H9 (cell line): ENCODE measurements at regions not wholly inside any gene's neighbourhood (a gene's known extent, or its start where the extent isn't known, plus 50 kb on each side); places are given as distances from the start of the nearest gene placed in this dataset.

ENCODE experiments used
- DNase-seq: peaks from one replicate; pipeline ENCODE4 v3.0.0-alpha.2; 2017
- H2AFZ ChIP-seq: one replicate; pipeline ENCODE4 v1.6.1; 2013; ENCODE audit warnings: mild to moderate bottlenecking, low read length, control low read depth, moderate library complexity
- H2AK5ac ChIP-seq: 2 replicates; pipeline ENCODE4 v1.6.1; 2013; ENCODE audit warnings: low read length, control low read depth, mixed read lengths; ENCODE audit not compliant: insufficient read length
- H2BK120ac ChIP-seq: one replicate; pipeline ENCODE4 v1.6.1; 2013; ENCODE audit warnings: low read depth, mild to moderate bottlenecking, low read length, control low read depth, inconsistent platforms; ENCODE audit not compliant: poor library complexity, severe bottlenecking
- H2BK12ac ChIP-seq: 2 replicates; pipeline ENCODE4 v1.6.1; 2013; ENCODE audit warnings: low read length, control low read depth, mixed read lengths, low read depth; ENCODE audit not compliant: insufficient read length
- H2BK15ac ChIP-seq: 2 replicates; pipeline ENCODE4 v1.6.1; 2013; ENCODE audit warnings: low read depth, low read length, control low read depth
- H2BK20ac ChIP-seq: one replicate; pipeline ENCODE4 v1.6.1; 2013; ENCODE audit warnings: low read depth, mild to moderate bottlenecking, low read length, control low read depth, inconsistent platforms; ENCODE audit not compliant: poor library complexity, severe bottlenecking
- H2BK5ac ChIP-seq: 2 replicates; pipeline ENCODE4 v1.6.1; 2013; ENCODE audit warnings: low read length, control low read depth, mixed read lengths; ENCODE audit not compliant: insufficient read length
- H3K14ac ChIP-seq: 2 replicates; pipeline ENCODE4 v1.6.1; 2013; ENCODE audit warnings: low read length, control low read depth; ENCODE audit not compliant: insufficient read depth
- H3K18ac ChIP-seq: 2 replicates; pipeline ENCODE4 v1.6.1; 2013; ENCODE audit warnings: low read depth, mild to moderate bottlenecking, mixed read lengths, low read length, control low read depth; ENCODE audit not compliant: insufficient read length
- H3K23ac ChIP-seq: 2 replicates; pipeline ENCODE4 v1.6.1; 2013; ENCODE audit warnings: low read length, control low read depth, mixed read lengths, low read depth; ENCODE audit not compliant: insufficient read length
- H3K23me2 ChIP-seq: 2 replicates; pipeline ENCODE4 v1.6.1; 2013; ENCODE audit warnings: low read depth, mild to moderate bottlenecking, mixed read lengths, low read length, control low read depth; ENCODE audit not compliant: insufficient read length, poor library complexity, severe bottlenecking
- H3K27ac ChIP-seq: 2 replicates; pipeline ENCODE4 v1.5.1; 2013; ENCODE audit warnings: low read length, control low read depth, mixed read lengths, low read depth; ENCODE audit not compliant: insufficient read length
- H3K27me3 ChIP-seq: 2 replicates; pipeline ENCODE4 v1.6.1; 2013; ENCODE audit warnings: low read length, control low read depth, inconsistent platforms; ENCODE audit not compliant: insufficient read depth
- H3K4ac ChIP-seq: 2 replicates; pipeline ENCODE4 v1.6.1; 2013; ENCODE audit warnings: low read depth, mild to moderate bottlenecking, control low read depth, inconsistent platforms, low read length, moderate library complexity
- H3K4me1 ChIP-seq: 2 replicates; pipeline ENCODE4 v1.6.1; 2013; ENCODE audit warnings: low read length, control low read depth, inconsistent platforms; ENCODE audit not compliant: insufficient read depth
- H3K4me2 ChIP-seq: 2 replicates; pipeline ENCODE4 v1.6.1; 2013; ENCODE audit warnings: low read length, control low read depth, mixed read lengths; ENCODE audit not compliant: insufficient read length, insufficient read depth
- H3K56ac ChIP-seq: 2 replicates; pipeline ENCODE4 v1.6.1; 2013; ENCODE audit warnings: low read depth, mild to moderate bottlenecking, mixed read lengths, low read length, control low read depth; ENCODE audit not compliant: insufficient read length
- H3K79me1 ChIP-seq: 2 replicates; pipeline ENCODE4 v1.6.1; 2013; ENCODE audit warnings: low read depth, mild to moderate bottlenecking, moderate library complexity, low read length, control low read depth, inconsistent platforms; ENCODE audit not compliant: insufficient read depth, poor library complexity, severe bottlenecking
- H3K79me2 ChIP-seq: 2 replicates; pipeline ENCODE4 v1.6.1; 2013; ENCODE audit warnings: low read length, control low read depth, inconsistent platforms; ENCODE audit not compliant: insufficient read depth
- H3K9ac ChIP-seq: 2 replicates; pipeline ENCODE4 v1.6.1; 2013; ENCODE audit warnings: low read length, control low read depth, mixed read lengths; ENCODE audit not compliant: insufficient read length; ENCODE audit errors: extremely low read depth
- H3K9me3 ChIP-seq: one replicate; pipeline ENCODE4 v1.6.1; 2013; ENCODE audit warnings: low read depth, low read length, inconsistent platforms; ENCODE audit not compliant: control insufficient read depth
- H3T11ph ChIP-seq: one replicate; pipeline ENCODE4 v1.6.1; 2013; ENCODE audit warnings: mild to moderate bottlenecking, low read length, control low read depth, inconsistent platforms
- H4K20me1 ChIP-seq: one replicate; pipeline ENCODE4 v1.6.1; 2013; ENCODE audit not compliant: control insufficient read depth, insufficient read length, insufficient read depth
- H4K5ac ChIP-seq: 2 replicates; pipeline ENCODE4 v1.6.1; 2013; ENCODE audit warnings: low read depth, mild to moderate bottlenecking, mixed read lengths, low read length, control low read depth; ENCODE audit not compliant: insufficient read length
- H4K8ac ChIP-seq: replicated peaks from 2 replicates; pipeline ENCODE4 v1.6.1; 2013; ENCODE audit warnings: low read length, control low read depth, mixed read lengths, low read depth; ENCODE audit not compliant: insufficient read length
- H4K91ac ChIP-seq: 2 replicates; pipeline ENCODE4 v1.6.1; 2013; ENCODE audit warnings: low read depth, mild to moderate bottlenecking, moderate library complexity, mixed read lengths, low read length, control low read depth; ENCODE audit not compliant: insufficient read length
- H3K27ac Mint-ChIP-seq, 3 experiments: 2 replicates in 2 of 3; 3 replicates in 1 of 3; pipeline ENCODE4 v1.8.0; 2020 to 2021; ENCODE audit warnings: mixed read lengths in 3 of 3, mild to moderate bottlenecking in 1 of 3, moderate library complexity in 1 of 3
- H3K27me3 Mint-ChIP-seq: 2 replicates; pipeline ENCODE4 v1.8.0; 2021; ENCODE audit warnings: low read depth, mild to moderate bottlenecking, moderate library complexity, mixed read lengths
- H3K36me3 Mint-ChIP-seq, 3 experiments: 2 replicates in 2 of 3; 3 replicates in 1 of 3; pipeline ENCODE4 v1.8.0; 2020 to 2021; ENCODE audit warnings: low read depth in 3 of 3, mixed read lengths in 3 of 3; ENCODE audit not compliant: insufficient read depth in 1 of 3
- H3K4me1 Mint-ChIP-seq, 2 experiments: 2 replicates each; pipeline ENCODE4 v1.8.0; 2020; ENCODE audit warnings: mixed read lengths in 2 of 2
- H3K4me3 Mint-ChIP-seq, 2 experiments: 2 replicates in 1 of 2; 3 replicates in 1 of 2; pipeline ENCODE4 v1.8.0; 2020 to 2021; ENCODE audit warnings: mild to moderate bottlenecking in 2 of 2, mixed read lengths in 2 of 2, moderate library complexity in 1 of 2
- H3K9me3 Mint-ChIP-seq, 2 experiments: 2 replicates in 1 of 2; 3 replicates in 1 of 2; pipeline ENCODE4 v1.8.0; 2020; ENCODE audit warnings: mild to moderate bottlenecking in 2 of 2, mixed read lengths in 2 of 2, moderate library complexity in 1 of 2
- WGBS: extraction: QIAGEN DNeasy Blood & Tissue Kit; methylation state at CpG from one replicate; pipeline ENCODE4 v1.1.7; 2013; ENCODE audit warnings: missing lambda C conversion rate, low lambda C conversion rate, mixed read lengths; ENCODE audit not compliant: insufficient read length; ENCODE audit errors: extremely low coverage; 5-methylcytosine and 5-hydroxymethylcytosine counted together
- TF ChIP-seq, protein P1 (sequence below): fragments of 200-600 bp; sonication (generic); conservative IDR thresholded peaks from 3 replicates; pipeline ENCODE4 v1.8.0; 2021; ENCODE audit warnings: antibody characterized with exemption, mild to moderate bottlenecking

- H3K4me1 Mint-ChIP-seq: peaks cover 9 to 21% of the 10 kb centered on the region in 2 experiments
- WGBS: no CpG with 5 or more reads among the region's 2 CpGs
- H3K9me3 Mint-ChIP-seq: peaks cover 6 to 16% of the 10 kb centered on the region in 2 experiments
- Histone ChIP-seq H3K18ac (no peak overlapping the region), H3K27ac (no peak overlapping the region), H2BK5ac (no peak overlapping the region), H2BK20ac (no peak overlapping the region), H2AFZ (no peak overlapping the region), H3K27me3 (no peaks in the 10 kb centered on the region), H3K9me3 (no peaks in the 10 kb centered on the region), H2BK12ac (no peak overlapping the region), H4K8ac (no peak overlapping the region), H2AK5ac (no peak overlapping the region), H4K5ac (no peak overlapping the region), H3K79me2 (no peaks in the 10 kb centered on the region), H3T11ph (no peak overlapping the region), H3K23me2 (no peaks in the 10 kb centered on the region), H3K9ac (no peak overlapping the region), H3K79me1 (no peaks in the 10 kb centered on the region), H3K4me1 (no peaks in the 10 kb centered on the region; the same call in 1 of the 2 replicates), H3K14ac (no peak overlapping the region), H4K20me1 (no peaks in the 10 kb centered on the region), H3K23ac (no peak overlapping the region), H3K56ac (no peak overlapping the region), H3K4ac (no peak overlapping the region), H3K4me2 (no peak overlapping the region), H2BK120ac (no peak overlapping the region), H2BK15ac (no peak overlapping the region), H4K91ac (no peak overlapping the region)
- TF ChIP-seq, protein P1, sequence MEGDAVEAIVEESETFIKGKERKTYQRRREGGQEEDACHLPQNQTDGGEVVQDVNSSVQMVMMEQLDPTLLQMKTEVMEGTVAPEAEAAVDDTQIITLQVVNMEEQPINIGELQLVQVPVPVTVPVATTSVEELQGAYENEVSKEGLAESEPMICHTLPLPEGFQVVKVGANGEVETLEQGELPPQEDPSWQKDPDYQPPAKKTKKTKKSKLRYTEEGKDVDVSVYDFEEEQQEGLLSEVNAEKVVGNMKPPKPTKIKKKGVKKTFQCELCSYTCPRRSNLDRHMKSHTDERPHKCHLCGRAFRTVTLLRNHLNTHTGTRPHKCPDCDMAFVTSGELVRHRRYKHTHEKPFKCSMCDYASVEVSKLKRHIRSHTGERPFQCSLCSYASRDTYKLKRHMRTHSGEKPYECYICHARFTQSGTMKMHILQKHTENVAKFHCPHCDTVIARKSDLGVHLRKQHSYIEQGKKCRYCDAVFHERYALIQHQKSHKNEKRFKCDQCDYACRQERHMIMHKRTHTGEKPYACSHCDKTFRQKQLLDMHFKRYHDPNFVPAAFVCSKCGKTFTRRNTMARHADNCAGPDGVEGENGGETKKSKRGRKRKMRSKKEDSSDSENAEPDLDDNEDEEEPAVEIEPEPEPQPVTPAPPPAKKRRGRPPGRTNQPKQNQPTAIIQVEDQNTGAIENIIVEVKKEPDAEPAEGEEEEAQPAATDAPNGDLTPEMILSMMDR: no peak
- H3K27ac Mint-ChIP-seq: no peak overlapping the region
- no peak overlapping the region for H3K4me3 Mint-ChIP-seq
- H3K27me3 Mint-ChIP-seq: peaks cover 6% of the 10 kb centered on the region
- H3K36me3 Mint-ChIP-seq: peaks cover 5 to 10% (median 7%) of the 10 kb centered on the region in 3 experiments; a peak in 6 of 7 replicates
- DNase-seq: no peak
Observed at GRCh38 chr7:45982132-45982531, 61.1 kb upstream of the IGFBP3 start.
